PFSK-1 (cell line): ENCODE measurements at regions not wholly inside any gene's neighbourhood (a gene's known extent, or its start where the extent isn't known, plus 50 kb on each side); places are given as distances from the start of the nearest gene placed in this dataset.

Experiments
- POLR2AphosphoS5 ChIP-seq: IDR thresholded peaks from 2 replicates; pipeline ENCODE4 v1.6.1; 2012; ENCODE audit warnings: low read depth, mild to moderate bottlenecking, control low read depth, low read length, moderate library complexity
- SIN3A ChIP-seq: IDR thresholded peaks from 2 replicates; pipeline ENCODE4 v1.6.1; 2012; ENCODE audit warnings: mild to moderate bottlenecking, low read length, moderate library complexity, borderline replicate concordance; ENCODE audit not compliant: insufficient read depth
- TAF1 ChIP-seq: IDR thresholded peaks from 2 replicates; pipeline ENCODE4 v1.6.1; 2012; ENCODE audit warnings: low read length, control low read depth, borderline replicate concordance; ENCODE audit not compliant: insufficient read depth

DNA sequence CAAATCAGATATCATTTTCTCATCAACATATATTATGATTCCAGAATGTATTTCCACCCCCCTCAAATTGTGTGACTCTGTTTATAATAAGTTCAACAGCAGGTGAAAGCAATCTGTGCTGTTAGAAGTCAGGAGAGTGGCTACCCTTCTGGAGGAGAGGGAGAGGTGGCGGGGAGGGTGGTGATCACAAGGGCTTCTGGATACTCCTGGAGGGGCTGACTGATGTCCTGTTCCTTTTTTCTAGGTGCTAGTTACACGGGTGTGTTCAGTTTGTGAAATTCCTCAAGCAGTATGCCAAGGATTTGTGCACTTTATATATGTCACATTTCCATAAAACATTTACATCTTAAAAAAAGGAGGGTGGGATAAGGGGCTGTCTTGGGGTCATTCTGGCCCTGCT, 119.1 kb downstream of the IRF8 start:
- no peak for TF ChIP-seq SIN3A
- no peak for TF ChIP-seq POLR2AphosphoS5
- TF ChIP-seq TAF1 = no peak
